ENCODE measurements at regions not wholly inside any gene's neighbourhood (a gene's known extent, or its start where the extent isn't known, plus 50 kb on each side); places are given as distances from the start of the nearest gene placed in this dataset.
A peak's percentile ranks its signal among the peaks of the same experiment; 100 is the strongest.

DNA sequence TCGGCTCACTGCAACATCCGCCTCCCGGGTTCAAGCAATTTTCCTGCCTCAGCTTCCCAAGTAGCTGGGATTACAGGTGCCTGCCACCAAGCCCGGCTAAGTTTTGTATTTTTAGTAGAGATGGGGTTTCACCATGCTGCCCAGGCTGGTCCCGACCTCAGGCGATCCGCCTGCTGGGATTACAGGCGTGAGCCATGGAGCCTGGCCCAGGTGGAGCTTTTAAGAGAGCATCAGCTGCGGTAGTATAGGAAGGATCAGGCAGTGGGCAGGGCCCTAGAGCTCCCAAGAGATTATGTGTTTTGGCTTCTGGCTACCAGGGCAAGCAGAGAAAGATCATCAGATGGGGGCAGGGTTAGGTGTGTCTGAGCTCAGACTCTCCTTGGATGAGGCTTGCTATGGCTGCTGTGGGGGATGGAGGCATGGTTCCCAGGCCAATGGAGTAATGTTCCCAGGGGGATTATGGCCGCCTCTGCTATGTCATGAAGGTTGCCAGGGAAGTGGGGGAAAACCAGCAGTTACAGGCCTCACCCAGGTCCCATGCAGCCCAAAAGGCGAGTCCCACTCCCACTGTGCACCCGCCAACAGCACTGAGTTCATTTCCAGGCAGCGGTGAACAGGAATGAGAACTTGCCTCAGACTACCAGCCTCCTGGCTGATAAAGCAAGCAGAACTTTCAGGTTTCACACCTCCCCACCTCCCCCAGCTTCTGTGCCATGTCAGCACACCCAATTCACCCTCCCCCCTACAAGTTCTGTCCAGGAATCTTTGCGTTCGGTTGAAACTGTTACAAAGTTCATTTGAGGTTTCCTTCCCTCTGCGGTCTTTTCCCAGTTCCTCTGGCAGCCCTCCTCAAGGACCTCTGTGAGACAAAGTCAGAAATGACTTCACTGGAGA, 507.6 kb downstream of the SPATA31D1 start:
- no peak for DNase-seq (ENCODE audit: low spot score)

DNA sequence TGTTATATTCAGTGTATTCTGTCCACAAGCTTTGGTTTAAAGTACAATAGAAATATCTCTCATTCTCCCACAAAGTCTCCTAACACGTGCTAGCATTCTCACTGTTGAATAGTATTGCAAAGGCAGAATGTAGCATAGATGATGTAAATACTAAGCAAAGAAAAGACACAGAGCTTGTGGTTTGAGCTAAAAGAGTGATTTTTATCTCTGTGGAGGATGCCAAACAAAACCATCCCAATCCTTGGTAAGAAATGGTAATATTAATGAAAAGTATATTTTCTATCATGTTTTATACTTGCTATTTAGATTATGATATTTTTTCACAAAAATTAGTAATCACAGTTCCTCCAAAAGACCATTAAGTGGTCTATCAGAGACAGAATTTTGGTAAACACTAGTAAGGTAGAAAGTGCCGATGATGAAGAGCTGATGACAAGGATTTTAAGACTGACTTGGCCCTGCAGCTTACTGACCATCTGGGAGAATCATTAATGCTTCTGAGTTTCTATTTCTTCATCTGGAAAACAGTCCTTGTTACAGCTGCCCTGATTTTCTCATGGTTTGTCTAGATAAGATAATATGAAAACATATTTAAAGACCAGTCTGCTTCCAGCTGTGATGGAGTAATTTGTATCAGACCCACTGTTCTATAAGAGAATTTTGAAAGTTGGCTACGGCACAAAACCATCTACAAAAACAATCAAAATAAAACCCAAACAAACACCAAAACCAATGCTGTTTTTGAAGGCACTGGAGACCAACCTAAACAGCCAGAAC, 510.2 kb downstream of the SPATA31D1 start:
- DNase-seq (ENCODE audit: low spot score): no peak

DNA sequence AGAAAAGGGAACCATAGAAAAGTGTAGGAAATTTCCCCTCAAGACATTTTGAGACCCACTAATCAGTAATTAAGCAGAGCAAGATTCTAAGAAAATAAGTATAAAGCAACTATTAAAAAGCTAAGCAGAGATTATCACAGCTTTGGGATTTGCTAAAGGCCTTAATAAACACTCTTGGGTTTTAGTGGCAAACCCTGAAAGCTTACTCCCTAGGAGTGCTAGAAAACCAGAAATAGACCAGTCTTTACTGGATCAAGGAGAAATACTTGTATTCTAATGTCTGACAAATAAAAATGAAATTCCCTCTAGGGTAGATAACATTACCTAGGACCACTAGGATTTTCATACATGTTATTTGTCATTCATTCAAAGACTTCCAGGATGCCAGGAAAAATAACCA, 510.8 kb downstream of the SPATA31D1 start:
- DNase-seq (ENCODE audit: low spot score): no peak

DNA sequence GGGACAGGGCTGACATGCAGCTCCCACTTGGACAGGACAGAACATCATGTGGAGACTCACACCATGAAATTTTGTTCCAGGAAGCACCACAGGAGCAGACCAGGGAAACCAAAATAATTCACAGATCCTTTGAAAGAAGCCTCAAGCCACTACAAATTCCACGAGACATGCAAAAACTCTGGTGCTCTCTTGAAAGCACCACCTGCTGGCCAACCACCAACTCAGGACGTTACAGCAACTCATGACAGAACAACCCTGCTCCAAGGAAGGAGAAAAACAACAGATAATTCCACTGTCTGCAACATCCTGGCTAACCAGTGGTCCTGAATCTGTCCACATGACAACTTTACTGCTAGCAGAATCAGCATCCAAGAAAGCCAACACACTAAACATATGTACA, 516.0 kb downstream of the SPATA31D1 start:
- DNase-seq (ENCODE audit: low spot score): no peak

DNA sequence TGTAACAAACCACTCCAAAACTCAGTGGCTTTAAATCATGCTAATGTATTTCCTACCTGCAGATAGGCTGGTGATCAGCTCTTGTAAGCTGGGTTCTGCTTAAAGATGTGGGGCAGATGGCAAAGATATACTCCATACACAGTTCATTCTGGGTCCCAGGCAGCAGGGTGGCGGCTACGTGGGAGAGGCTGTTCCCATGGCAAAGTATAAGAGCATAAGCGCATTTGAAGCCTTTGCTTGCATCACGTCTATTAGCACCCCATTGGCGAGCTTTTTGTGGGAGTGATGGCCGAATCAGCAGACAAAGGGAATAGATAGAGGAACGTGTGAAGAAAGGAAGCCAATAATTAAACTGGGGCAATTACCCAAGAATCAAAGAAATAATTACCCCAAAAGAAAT, 523.1 kb downstream of the SPATA31D1 start:
- DNase-seq (ENCODE audit: low spot score): no peak

DNA sequence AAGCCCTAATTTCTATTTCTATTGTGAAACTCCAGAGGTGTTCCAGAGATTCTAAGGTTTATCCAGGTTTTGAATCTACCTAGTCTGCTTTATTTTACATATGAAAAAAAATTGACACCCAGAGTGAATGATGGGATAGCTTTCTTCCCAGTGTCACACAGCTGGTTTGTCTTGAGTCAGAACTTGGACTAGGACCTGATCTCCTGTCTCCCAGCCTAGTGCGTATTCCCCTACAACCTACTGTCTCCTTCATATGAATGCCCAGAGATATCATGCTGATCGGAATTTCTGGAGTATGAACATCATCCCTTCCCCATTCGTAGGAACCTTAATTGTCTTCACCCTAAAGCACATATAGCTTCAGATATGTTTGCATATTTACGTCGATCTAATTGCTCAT, 524.2 kb downstream of the SPATA31D1 start:
- no peak for DNase-seq (ENCODE audit: low spot score)

DNA sequence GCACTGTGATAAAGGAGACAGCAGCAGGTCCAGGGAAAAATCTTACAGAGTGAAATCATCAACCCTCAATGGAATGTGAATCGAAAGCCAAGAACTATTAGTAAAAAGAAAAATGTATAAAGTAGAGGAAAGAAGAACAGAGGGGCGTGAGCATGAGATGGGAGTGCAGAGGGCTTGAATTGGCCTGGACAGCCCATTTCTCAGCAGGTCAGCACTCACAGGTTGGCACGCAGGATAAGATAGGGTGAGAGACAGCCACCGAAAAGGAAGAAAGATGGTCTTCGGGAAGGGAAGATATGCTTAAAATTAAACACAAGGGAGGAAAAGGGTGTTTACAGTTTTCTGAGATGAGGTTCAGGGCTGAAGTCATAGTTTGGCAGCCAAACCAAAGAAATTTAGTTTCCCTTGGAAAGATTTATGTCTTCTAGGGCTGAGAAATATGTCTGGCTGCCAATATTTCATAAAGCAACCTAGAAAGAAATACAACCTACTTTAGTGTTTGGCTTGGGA, 524.7 kb downstream of the SPATA31D1 start:
- DNase-seq (ENCODE audit: low spot score): no peak

DNA sequence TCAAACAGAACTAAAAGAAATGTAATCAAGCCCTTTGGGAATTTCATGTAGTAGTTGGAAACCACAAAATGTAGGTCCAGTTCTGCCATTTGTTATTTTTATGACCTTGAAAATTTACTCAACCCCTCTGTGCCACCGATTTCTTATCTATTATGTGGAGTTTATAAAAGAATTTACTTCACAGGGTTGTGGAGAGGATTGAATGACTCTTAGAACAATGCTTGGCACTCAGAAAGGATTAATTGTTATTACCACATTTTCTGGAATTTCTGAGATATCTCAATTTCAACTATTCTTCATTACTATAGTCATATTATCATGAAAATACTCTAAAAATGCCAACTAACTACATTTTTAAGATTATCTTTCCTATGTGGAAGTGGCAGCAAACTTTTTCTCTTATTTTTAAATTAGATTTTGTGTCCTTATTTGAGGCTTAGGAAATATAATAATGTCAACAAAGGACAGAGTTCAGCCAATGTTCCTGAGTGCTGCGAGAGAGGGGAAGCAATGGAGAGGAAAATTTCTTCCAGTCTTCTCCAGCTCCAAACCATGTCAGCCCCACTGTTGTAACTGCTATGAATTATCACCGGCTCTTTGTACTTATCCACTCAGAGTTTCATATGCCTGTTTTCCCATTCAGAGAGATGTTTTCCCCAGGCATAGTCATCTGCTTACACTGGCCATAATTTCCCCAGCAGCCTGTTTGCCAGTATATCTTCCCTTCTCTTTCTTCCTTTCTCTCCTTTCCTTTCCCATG, 525.6 kb downstream of the SPATA31D1 start:
- DNase-seq (ENCODE audit: low spot score): no peak

DNA sequence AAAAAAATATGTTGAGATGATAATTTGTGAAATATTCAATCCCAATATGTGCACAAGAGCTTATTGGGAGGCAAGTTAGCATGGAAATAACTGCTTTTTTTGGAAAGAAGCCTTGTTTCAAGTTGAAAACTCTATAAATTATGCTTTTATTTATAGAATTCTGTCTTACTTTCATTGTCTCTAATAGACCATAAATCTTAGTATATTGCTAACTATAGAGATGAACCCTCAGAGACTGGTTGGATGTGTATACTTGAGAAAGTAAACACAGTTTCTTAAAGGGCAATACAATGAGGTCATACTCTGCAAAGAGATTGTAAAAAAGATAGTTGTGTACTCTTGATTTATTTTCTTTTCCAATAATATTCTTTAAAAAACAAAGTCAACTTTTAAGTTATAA, 530.3 kb downstream of the SPATA31D1 start:
- DNase-seq (ENCODE audit: low spot score): no peak

DNA sequence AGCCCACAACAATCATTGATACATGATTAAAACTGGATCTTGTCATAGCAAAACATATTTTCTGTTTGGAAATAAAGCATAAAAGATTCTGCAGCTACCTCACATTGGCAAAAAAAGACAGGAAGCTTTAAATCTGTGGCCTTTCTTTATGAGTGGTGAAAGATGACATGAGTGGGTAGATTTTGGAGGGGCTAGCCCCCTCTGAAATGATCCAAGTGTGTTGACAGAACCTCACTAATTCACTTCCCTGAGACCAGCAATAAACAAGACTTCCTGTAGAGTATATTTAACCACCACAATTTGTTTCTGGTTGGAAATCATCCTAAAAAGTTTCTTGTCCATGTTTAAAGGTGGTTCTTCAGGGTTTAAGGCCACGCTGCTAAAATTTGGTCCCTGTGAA, 530.8 kb downstream of the SPATA31D1 start:
- DNase-seq (ENCODE audit: low spot score): no peak

DNA sequence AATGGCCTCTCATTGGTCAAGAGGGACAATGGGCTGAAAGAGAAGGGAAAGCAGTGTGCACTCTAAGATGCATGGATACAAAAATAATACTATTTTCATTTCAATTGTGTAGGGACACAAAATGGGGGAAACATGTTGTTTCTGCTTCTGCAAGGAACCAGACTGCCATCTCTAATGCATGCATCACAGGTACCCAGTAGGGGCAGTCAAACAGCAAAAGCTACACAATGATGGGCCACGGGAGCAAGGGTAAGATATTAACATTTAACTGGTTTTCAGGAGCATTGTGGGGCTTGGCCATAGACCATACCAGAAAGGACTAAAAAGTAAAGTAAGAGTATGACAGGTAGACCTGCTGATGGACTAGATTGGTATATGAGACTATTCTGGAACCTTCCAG, 535.8 kb downstream of the SPATA31D1 start:
- DNase-seq (ENCODE audit: low spot score): no peak

DNA sequence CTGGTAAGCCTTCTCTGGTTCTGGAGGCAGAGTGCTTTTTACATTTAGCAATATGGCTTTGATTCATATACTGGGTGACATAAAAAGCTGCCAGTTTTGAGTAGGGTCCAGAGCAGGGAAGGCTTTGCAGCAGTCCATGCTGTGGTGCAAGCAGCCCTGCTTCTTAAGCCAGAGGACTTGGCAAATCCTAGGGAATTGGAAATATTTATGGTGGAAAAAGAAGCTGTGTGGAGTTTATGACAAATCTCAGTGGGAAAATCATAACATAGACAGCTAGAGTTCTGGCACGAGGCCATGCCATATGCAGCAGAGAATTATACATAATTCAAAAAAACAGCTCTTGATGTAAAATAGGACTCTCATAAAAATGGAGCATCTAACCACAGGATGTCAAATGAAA, 536.4 kb downstream of the RASEF start:
- no peak for DNase-seq (ENCODE audit: low spot score)

DNA sequence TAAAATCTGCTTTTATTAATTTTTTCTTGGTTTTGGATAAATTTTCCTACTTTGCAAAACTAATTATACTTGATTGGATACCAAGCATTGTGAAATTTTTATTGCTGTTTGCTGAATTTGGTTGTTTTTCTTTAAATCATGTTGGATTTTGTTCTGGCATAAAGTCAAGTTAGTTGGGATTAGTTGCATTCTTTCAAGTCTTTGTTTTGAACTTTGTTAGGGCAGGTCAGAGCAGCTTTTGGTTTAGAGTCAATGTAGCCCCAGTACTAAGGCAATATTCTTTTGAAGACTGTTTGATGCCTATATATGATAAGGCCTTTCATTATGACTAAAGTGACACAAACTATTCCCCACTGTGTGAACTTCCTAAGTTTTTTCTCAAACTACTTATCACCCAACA, 531.1 kb downstream of the RASEF start:
- DNase-seq (ENCODE audit: low spot score): no peak

DNA sequence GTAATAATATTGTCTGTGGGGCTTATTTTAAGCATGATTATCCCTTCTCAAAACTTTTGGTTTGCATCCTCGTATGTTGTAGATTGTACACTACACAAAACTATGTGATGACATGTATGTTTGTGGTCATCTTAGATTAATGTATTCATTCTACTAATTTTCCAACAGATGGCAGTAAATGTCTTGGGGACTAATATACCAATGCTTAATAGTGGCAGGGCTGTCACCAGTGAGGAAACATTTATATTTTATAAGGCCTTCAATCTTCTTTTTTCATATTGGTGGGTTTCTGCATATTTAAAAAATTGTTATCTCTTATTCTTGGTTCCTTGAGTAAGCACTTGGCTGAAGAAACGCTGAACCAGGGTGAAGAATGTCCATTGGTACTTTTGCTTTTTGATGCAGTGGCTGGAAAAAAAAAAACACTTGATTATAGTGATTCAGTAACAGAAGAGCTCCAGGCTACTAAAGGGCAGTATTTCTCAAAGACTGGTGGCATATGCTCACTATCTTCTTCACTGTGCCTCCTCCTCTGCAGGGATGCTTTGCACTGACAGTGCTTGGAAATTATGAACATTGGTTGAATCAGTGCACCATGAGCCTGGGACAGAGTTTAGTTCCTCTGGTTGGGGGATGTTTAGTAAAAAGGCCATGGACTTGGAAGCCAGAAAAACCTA, 530.3 kb downstream of the RASEF start:
- peak; percentile 26 for DNase-seq (ENCODE audit: low spot score)

DNA sequence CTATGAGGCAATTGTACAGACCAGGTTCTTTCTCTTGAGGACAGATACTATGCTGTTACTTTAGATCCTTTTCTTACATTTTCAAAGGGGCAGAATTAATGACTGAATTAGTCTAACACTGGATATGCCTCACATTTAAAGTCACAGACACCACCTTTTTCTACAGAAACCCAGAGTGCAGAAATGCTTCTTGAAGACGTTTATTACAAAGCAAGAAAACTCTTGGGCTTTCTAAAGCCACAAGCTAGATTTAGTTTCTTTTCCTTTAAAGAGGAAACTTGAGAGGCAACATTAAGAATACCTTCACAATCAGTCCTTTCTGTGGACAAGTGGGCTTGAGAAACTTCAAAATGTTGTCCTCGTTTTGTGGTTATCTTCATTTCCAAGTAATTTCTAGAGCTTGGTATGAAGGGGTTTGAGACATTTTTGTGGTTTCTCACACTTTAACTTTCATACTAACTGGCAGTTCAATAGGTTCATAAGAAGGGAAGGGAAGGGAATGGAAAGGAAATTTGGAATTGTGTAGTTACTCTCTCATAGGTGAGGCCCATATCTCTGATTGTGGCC, 527.4 kb downstream of the RASEF start:
- no peak for DNase-seq (ENCODE audit: low spot score)

DNA sequence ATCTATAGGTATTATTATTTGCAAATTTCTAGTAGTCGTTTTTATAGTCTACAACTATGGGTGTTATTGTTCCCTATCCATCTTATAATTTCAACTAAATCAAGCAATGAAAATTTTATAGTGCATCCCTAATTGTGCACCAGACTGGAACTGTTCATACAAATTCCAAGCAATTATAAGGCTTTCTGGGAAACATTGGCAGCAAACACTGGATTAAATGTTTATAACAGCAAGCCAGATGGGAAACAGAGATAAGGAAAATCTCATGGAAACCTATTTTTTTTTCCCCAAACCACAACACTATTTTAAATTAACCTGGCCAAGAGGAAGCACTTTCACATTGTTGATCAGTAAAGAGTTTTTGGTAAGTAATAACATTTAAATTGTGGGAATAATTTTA, 524.3 kb downstream of the RASEF start:
- DNase-seq (ENCODE audit: low spot score): no peak

DNA sequence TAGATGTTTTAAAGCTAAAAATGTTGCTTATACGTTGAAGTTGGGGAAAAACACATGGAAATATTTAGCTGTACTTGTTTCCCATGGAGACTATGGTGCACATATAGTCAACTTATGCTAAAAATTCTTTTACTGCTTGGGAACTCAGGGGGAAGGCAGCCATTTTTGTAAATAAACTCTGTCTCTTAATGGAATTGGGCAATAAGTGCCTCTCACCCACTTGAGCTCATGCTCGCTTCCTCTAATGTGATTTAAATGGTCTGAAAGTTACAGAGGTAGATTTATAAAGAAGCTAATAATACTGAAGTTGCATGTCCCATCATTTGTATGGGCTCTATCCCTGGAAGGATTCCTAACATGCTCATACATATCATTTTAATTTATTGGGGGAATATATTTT, 523.8 kb downstream of the RASEF start:
- DNase-seq (ENCODE audit: low spot score): no peak

DNA sequence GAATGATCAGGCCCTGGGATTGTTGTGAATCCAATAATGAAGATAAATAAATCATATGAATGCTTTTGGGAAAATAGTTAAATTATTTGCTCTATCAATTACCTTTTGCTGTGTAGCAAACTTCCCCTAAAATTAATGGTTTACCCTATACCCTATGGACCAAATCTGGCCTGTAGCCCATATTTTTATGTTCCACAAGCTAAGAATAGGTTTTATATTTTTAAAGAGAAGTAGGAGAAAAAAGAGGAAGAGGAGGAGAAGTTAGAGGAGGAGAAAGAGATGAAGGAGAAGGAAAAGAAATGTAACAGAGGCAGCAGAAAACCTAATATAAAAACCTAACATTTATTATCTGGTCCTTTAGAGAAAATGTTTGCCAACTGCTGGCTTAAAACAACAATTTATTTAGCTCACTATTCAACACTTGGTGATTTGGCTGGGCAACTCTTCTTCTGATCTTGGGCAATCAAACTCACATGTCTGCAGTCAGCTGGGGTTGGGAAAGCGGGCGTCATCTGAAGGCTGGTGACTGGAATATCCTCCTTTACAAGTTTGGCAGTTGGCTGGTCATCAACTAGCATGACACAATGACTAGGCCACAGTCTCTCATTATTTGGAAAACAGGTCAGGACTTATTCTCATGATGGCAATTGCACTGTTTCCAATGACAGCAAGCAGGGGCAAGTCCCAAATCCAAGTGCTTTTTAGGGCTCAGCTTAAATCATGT, 522.9 kb downstream of the RASEF start:
- no peak for DNase-seq (ENCODE audit: low spot score)

DNA sequence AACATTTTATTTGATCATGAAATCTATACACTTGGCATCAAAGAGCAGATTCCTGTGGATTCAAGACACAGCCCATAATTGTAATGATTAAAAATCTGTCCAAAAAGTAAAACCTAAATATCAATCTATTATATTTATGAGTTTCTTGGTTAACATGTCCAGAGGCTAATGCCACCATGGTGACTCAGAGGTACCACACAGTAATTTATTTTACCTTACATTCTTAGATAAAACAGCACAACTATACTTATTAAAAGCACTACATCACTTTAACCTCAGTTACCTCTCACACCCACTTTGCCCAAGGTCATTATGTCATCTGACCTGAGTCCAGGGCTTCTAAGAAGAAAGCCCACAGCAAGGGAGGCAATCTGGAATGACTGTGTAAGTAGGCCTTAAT, 519.2 kb downstream of the RASEF start:
- DNase-seq (ENCODE audit: low spot score): no peak

DNA sequence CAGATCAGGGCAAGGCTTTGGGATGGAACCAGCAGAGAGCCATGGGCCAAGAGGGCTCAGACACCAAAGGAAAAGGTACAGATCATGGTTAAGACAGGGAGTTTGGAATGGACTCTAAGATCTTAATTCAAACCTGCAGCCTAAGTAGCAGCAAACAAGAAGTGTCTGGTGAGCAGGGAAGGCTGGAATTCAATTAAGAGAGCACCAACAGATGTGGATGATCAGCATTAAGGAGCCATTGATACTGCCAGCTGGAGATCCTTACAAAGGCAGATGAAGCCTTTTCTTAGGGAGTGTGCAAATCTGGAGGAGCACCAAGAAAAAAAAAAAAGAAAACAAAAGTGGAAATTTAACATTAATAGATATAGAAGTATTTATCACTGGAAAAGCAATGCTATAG, 516.8 kb downstream of the RASEF start:
- no peak for DNase-seq (ENCODE audit: low spot score)

DNA sequence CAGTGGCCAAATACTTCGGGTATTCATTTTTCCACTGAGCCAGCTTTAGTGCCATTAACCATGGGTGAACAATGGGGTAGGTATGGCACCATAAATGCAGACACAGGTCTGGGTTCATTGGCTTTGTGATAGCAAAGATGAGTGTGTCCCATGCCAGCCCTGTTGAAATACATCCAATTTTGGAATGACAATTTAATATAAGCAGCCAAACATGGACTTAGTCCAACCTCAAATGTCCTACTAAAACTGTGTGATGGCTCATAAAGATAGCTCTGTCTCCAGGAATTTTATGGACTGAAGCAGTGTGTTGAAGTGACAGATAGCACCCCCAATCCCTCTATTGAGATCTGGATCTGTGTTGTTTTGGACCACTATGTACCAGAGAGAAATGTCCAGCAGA, 514.9 kb downstream of the RASEF start:
- DNase-seq (ENCODE audit: low spot score): no peak
